GM18870 (cell line): ENCODE measurements at regions not wholly inside any gene's neighbourhood (a gene's known extent, or its start where the extent isn't known, plus 50 kb on each side); places are given as distances from the start of the nearest gene placed in this dataset.

ENCODE experiments used
- ATAC-seq: cut with Tn5 transposase; IDR thresholded peaks from one replicate; pipeline ENCODE4 v1.9.1; 2021; ENCODE audit warnings: moderate library complexity; ENCODE audit not compliant: unreplicated experiment

DNA sequence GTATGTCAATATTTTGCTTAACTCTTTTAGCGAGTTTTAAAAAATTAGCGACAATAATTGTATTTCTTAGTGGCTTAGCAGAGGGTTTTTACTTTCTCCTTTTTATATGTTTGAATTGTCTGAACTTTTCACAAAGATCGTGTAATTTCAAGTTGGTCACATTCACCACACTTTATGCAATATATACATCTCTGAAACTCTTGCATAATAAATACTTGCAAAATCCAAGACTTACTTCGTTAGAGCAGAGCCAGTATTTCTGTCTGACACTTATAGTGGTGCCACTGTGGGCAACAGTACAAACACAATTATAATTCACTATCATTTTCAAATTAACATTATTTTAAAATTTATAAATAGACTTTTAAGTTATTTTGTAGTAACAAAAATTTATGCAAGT, 62.0 kb downstream of the SUCNR1 start:
- ATAC-seq, result no peak

GRCh38 chr3:151940481-151940880, 67.0 kb downstream of the SUCNR1 start:
- no peak for ATAC-seq

DNA sequence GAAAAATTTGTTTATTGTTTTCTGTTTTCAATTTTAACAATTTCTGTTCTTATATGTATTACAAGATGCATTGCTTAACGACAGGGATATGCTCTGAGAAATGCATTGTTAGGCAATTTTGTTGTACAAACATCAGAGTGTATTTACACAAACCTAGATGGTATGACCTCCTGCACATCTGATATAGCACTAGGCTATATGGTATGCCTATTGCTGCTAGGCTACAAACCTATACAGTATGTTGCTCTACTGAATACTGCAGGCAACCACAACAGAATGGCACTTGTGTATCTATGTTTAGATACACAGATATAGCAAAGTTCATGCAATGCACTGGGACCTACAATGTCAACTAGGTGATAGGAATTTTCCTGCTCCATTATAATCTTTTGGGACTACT, 70.1 kb downstream of the SUCNR1 start:
- no peak for ATAC-seq

DNA sequence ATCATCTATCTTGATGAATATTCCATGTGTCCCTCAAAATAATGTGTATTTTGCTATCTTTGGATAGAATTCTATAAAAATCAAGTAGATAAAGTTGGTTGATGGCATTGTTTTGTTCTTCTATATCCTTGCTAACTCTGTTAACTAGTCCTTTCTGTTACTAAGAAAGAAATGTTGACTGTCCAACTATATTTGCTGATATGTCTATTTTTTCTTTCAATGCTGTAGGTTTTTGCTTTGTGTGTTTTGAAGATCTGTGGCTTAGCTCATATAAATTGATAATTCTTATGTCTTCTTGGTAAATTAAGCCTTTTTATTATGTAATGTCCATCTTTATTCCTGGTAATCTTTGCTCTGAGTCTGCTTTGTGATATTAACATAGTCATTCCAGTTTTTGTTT, 70.9 kb downstream of the SUCNR1 start:
- no peak for ATAC-seq

DNA sequence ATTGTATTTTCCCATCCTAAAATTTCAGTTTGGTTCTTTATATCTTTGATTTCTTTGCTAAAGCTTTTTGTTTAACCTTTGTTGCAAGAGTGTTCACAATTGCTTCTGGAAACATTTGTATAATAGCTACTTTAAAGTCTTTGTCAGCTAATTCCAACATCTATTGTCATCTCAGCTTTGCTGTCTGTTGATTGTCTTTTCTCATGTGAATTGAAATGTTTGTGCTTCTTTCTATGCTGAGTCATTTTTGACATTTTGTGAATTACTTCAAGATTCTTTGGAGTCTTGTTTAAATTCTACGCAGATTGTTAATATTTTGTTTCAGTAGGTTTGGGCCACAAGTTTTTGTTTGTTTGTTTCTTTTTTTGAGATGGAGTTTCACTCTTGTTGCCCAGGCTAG, 73.2 kb downstream of the SUCNR1 start:
- no peak for ATAC-seq

DNA sequence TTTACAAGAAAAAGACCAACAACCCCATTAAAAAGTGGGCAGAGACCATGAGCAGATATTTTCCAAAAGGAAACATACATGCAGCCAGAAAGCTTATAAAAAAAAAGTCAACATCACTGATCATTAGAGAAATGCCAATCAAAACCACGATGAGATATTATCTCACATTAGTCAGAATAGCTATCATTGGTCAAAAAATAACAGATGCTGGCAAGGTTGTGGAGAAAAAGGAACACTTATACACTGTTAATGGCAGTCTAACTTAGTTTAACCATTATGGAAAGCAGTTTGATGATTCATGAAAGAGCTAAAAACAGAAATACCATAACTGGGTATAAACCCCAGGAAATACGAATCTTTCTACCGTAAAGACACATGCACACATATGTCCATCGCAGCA, 76.3 kb downstream of the SUCNR1 start:
- no peak for ATAC-seq

DNA sequence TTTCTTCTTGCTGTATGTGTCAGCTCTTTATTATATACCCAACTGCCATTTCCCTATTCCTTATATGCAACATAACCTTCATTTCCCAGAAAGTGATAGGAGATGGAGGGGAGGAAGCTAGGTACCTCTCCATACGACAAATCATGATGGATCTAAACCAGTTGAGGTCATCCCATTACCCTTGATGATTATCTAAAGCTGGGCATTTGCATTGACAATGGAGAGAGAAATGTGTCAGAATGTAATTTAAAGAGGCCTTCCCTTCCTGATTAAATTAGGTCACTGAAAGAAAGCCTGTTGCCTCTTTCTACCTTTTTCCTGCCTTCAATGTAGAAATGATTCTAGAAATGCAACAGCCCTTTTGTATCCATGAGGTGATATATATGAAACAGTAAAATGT, 81.9 kb downstream of the SUCNR1 start:
- no peak for ATAC-seq

GRCh38 chr3:151960961-151961580, 87.6 kb downstream of the SUCNR1 start:
- no peak for ATAC-seq

GRCh38 chr3:151962352-151962751, 88.9 kb downstream of the SUCNR1 start:
- no peak for ATAC-seq

GRCh38 chr3:151962912-151963311, 89.5 kb downstream of the SUCNR1 start:
- no peak for ATAC-seq

DNA sequence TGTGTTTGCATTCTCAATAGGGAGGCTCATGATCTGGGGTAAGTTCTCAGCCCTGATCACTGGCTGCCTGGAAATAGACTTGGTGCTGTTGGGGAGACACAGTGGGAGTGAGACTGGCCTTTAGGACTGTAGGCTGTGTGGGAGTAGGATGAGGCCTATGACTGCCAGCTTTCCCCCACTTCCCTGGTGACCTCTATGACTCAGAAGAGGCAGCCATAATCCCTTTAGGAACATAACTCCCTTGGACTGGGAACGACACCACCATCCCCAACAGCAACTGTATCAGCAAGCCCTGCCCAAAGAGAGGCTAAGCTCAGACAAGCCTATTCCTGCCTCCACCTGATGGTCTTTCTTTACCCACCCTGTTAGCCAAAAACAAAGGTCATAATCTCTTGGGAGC, 91.3 kb downstream of the SUCNR1 start:
- ATAC-seq, result no peak

- no peak for ATAC-seq
Measured at GRCh38 chr3:151969026-151969642, 95.7 kb downstream of the SUCNR1 start.

DNA sequence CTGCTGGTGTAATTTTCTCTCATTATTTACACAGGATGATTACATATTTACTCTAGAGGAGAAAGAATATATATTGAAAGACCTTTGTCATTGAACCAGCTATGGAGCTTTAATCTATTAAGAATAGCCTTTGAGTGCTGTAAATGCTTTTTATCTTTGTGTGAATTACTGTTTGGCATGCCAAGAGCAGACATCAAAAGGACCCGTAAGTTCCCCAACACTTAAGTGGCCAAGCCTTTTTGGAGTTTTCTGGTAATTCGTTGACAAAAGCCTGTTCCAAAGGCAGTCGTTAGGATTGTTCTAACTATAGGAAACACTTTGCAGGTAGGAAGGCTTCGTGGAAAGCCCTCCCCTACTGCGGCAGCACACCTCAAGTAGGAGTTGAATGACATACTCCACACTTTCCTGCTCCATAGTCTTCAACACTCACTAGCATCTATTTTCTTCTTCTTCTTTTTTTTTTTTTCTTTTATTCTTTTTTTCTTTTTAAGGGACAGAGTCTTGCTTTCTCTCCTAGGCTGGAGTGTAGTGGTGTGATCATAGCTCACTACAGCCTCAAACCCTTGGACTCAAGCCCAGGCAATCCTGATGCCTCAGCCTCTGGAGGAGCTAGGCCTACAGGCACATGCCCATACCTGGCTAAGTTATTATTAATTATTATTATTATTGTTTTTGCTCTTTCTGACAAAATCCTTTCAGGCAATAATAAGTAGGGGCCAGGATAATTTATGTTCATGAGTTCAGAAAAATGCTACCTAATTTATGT, 98.6 kb downstream of the SUCNR1 start:
- ATAC-seq, result no peak

DNA sequence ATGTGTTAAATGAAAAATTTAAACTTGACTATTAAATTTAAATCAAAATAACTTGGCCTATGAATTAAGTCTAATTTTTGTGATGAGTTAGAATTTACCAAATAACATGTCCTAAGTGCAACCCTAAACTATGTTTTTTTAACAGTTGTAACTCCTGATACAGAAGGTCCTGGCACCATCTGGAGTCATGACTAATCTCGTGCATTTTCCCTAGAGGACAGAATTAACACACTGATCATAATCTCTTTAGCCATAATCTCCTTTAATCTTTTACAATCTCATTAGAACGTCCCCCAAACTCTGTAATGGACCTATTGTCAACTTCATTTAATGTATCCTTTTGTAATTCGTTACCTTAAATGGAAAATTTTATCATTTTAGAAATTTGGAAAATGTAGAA, 100.6 kb downstream of the SUCNR1 start:
- no peak for ATAC-seq

- no peak for ATAC-seq
Measured at GRCh38 chr3:151976211-151977050, 103.0 kb downstream of the SUCNR1 start.

GRCh38 chr3:151979906-151980305, 106.5 kb downstream of the SUCNR1 start:
- ATAC-seq, result no peak

DNA sequence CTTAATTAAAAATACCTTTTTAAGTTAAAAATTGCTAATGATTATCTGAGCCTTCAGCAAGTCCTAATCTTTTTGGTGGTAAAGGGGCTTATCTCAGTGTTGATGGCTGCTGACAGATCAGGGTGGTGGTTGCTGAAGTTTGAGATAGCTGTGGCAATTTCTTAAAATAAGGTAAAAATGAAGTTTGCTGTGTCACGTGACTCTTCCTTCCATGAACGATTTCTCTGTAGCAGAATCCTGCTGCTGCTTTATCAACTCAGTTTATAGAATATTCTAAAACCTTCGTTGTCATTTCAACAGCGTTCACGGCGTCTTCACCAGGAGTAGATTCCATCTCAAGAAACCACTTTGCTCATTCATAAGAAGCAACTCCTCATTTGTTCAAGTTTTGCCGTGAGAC, 110.1 kb downstream of the SUCNR1 start:
- no peak for ATAC-seq

GRCh38 chr3:151985787-151986430, 112.5 kb downstream of the SUCNR1 start:
- no peak for ATAC-seq

DNA sequence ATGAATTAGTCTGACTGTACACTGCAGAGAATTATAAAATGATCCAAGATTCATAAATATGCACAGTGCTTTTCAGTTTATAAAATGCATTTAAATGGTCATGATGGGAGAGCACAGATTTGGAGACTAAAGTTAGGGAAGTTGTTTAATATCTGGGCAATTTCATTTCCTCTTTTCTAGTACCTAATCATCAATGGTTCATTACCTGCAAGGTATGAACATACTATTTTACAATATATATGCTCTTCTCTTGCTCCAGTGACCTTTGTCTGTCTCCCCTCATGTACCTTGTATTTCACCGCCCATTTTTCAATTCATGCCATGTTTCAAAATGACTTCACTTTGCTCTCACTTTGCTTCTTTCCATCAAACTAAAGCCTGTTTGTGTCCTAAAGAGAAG, 114.5 kb downstream of the SUCNR1 start:
- no peak for ATAC-seq

DNA sequence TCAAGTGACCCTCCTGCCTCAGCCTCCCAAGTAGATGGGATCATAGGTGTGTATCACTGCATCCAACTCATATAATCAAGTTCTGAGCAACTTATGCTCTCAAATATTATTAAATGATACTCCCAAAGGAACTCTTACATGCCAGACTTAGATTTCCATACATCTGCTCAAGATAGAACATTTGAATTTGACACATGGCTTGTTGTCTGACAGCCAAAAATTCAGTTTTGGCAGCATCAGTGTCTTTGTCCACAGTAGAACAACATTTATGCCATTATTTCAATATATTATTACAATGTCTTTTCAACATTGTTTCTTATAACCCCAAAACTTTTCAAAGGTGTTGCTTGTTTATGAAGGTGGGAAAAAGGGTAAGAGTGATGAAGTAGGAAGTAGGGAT, 116.2 kb downstream of the SUCNR1 start:
- ATAC-seq, result no peak
